ENCODE measurements at regions not wholly inside any gene's neighbourhood (a gene's known extent, or its start where the extent isn't known, plus 50 kb on each side); places are given as distances from the start of the nearest gene placed in this dataset.

DNA sequence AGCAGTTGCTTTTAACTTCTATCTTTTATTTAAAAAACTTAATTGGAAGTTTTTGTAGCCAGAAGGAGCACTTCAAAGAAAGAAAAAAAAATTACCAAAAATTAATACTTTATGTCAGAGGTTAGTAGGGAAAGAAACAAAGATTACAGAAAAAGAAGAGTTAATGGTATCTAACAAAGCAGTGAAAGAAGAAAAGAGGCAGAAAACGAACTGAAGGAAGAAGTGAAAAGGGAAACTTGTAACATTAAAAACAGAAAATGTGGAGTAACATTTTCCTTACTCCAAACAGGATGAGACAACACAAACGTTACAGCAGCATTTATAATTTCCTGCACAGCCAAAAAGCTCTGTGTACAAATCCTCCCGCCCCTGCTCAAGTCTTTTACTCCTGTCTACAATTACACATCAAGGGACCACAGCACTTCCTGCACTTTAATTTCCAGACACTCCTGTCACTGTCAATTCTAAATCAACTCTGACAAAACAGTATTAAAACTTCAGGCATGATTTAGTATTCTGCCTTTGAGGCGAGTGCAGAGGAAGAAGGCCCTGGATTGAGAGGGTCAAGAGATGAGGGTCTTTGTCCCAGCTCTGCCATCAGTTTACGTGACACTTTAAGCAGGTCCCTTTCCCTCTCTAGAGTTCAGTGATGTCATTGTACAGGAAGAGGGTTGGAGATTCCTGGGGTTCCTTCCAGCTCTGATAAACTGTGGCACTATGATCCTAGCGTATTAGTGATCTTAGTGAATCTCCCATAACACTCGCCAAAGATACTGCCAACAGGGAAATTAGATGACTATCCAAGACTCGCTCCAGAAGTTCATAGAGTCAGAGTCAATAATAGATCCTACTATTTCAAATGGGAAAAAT is 53.2 kb upstream of the LSM14A start:
- TF ChIP-seq, protein P1, sequence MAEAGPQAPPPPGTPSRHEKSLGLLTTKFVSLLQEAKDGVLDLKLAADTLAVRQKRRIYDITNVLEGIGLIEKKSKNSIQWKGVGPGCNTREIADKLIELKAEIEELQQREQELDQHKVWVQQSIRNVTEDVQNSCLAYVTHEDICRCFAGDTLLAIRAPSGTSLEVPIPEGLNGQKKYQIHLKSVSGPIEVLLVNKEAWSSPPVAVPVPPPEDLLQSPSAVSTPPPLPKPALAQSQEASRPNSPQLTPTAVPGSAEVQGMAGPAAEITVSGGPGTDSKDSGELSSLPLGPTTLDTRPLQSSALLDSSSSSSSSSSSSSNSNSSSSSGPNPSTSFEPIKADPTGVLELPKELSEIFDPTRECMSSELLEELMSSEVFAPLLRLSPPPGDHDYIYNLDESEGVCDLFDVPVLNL (IDR thresholded peaks at IDR 0.05; ENCODE audit: low read depth, low read length): no peak
- TF ChIP-seq CHD1 (IDR thresholded peaks at IDR 0.05; ENCODE audit: low read depth, low read length): no peak
- no peak for TF ChIP-seq NFYB (IDR thresholded peaks at IDR 0.05; ENCODE audit: insufficient read depth, low read depth, low read length)
- no peak for TF ChIP-seq POLR2A (IDR thresholded peaks at IDR 0.05; ENCODE audit: low read depth, low read length)
- TF ChIP-seq SREBF2 (IDR thresholded peaks at IDR 0.05; ENCODE audit: low read length): no peak
- TF ChIP-seq EP300 (IDR thresholded peaks at IDR 0.05; ENCODE audit: borderline replicate concordance in 1 of 2, control insufficient read depth in 1 of 2, low read depth in 2 of 2, low read length in 2 of 2): no peak
- no peak for TF ChIP-seq EZH2 (IDR thresholded peaks at IDR 0.05; ENCODE audit: borderline replicate concordance, control insufficient read depth, low read depth, low read length)

Measured in GM12878 (cell line).